HG03097 (cell line): ENCODE measurements at regions not wholly inside any gene's neighbourhood (a gene's known extent, or its start where the extent isn't known, plus 50 kb on each side); places are given as distances from the start of the nearest gene placed in this dataset.

Source experiments
- ATAC-seq: cut with Tn5 transposase; IDR thresholded peaks from one replicate; pipeline ENCODE4 v1.9.1; 2021; ENCODE audit not compliant: unreplicated experiment, low FRiP score

DNA sequence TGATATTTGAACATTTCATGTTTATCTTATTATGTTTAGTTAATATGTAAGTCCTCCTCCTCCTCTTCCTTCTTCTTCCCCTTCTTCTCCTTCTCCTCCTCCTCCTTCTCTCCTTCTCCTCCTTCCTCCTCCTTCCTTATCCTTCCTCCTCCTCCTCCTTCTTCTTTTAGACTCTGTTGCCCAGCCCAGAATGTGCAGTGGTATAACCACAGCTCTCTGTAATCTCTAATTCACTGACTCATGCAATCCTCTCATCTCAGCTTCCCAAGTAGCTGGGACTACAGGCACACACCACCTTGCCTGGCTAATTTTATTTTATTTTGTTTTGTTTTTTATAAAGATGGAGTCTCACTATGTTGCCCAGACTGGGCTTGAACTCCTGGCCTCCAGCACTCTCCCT lies 83.4 kb upstream of the ODAD2 start:
- no peak for ATAC-seq

DNA sequence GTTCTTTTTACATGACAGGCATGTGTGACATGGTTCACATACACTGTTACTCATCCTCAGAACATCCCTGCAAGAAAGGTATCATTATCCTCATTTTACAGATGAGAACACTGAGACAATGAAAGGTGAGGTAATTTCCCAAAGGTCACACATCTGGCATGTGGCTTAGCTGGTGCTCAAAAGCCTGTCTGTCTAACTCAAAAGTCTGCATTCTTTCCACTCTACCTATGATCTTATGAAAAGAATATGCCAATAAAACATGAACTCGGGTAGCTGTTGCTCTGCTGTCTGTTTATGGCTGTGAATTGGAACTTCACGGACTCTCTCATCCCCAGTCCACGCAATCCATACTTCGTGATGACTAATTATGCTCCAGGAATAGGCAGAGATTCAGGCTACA lies 79.0 kb upstream of the ODAD2 start:
- ATAC-seq = no peak

DNA sequence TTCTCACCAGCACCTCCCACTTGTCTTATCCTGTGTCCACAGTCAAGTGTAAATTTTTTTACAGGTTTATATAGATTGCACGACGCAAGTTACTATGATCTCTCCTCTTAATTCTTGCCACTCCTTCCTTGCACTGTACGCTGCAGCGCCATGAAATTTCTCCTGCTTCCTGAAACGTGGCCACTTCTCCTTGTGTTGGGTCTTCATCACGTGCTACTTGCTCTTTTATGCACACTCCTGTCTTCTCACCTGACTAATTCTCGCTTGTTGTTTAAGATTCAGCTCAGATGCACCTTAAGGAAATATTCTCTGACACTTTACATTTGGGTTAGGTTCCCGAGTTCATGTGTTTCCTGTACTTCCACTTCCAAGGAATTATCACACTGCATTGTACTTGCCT lies 76.5 kb upstream of the ODAD2 start:
- no peak for ATAC-seq

DNA sequence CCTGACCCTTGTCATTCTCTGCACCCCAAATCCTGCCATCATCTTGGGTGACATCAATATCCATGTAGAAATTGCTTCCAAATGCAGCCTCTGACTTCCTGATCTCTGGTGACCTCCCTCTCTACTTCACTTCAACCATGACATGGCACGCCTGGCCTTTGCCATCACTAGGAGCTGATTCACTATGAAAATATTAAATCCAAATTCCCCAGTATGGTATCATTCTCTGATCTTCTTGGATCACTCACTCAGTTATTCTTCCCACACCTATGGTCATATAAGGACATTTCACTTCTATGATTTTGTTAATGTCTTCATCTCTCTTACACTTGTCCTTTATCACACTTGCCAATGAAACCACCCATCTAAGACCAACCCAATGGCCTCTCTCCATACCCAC lies 73.7 kb upstream of the ODAD2 start:
- ATAC-seq = no peak

DNA sequence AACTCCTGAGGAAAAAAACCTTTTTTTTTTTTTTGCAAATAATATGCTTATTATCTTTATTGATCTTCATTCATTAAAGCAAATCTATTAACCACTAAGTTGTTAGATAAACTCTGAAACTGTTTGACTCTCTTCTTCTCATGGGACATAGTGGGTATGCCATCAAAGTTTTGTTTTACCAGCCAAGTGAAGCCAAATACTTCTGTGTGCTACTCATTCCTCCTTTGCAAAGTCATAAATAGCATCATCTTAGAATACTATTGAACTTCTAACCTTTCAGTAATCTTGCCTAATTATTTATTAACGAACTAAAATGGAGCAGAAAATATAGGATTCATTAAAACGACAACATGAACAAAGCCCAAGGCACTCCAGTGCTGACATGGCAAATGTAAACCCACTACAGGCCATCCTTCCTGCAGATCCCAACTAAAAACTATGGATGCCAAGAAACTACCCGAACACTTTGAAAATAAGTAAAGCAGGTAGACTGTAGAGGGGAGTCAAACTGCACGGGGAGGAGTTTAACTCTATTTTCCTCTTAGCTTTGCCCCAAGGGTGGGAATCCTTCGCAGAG lies 61.2 kb upstream of the ODAD2 start:
- no peak for ATAC-seq

DNA sequence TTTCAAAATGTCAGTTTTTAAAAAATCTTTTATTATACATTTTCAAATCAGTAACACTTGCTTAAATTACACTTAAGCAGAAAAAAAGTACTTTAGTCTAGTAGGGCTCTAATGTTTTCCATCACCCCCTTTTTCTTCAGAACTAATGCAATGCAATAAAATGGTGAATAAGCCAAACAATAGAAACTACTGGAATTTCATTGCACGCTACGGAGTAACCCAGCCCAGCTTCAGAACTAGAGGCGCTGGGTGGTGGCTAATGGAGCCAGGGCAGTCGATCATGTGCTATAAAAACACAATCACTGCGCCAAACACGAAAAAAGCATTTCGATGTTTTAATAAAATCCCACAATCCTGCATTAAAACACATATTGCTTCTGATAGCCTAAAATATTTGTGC lies 59.9 kb upstream of the ODAD2 start:
- no peak for ATAC-seq

DNA sequence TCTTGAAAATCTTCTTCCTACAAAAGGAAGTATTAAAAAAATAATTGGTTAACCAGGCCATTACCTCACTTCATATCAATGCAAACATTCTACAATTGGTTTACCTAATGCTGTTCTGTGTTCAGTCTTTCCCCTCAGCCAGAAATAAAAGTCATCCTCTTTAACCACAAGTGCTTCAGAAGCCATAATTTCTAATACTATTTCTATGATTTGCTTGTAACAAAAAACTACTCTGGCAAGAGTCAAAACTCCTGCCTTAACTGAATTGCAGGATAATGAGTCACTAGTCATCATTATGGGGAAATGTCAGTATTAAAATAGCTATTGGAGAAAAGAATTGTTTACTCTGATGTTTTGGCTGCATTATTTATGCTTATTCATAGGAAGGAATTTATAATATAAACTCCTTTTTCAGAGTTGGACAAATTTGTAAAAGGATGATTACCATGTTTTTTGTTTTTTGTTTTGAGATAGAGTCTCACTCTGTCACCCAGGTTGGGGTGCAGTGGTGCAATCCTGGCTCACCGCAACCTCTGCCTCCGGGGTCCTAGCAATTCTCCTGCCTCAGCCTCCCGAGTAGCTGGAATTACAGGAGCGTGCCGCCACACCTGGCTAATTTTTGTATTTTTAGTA lies 55.5 kb upstream of the ODAD2 start:
- ATAC-seq = no peak

DNA sequence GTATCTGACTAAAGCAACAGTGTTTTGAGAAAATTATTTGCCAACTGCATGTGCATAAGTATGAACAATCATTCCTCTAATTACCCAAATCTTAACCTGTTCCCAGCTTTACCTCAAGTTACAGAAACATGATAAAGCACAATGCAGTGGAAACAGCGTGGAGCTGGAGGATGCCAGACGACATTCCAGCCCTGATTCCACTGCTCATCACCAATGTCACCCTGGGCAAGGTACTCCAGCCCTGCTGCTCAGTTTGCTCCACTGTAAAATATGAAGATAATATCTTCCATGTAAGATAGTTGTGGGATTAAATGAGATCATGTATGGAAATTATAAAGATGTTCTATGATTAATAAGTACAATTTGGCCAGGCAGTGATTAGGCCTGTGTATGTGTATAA lies 50.4 kb upstream of the ODAD2 start:
- no peak for ATAC-seq
